GM23338 (cell line): ENCODE measurements at regions not wholly inside any gene's neighbourhood (a gene's known extent, or its start where the extent isn't known, plus 50 kb on each side); places are given as distances from the start of the nearest gene placed in this dataset.

Experiments used
- ATAC-seq: fragments of 200-7000 bp; cut with Tn5 transposase; 3 replicates; pipeline ENCODE4 v1.9.1; 2020
- DNase-seq: peaks from one replicate; pipeline ENCODE4 v3.0.0-alpha.2; 2015; ENCODE audit warnings: low spot score
- H2AFZ ChIP-seq: fragments of 200-600 bp; sonication (generic); 2 replicates; pipeline ENCODE4 v1.8.0; 2016; ENCODE audit warnings: antibody characterized with exemption, mild to moderate bottlenecking, moderate library complexity
- H3F3A ChIP-seq: fragments of 200-600 bp; sonication (generic); replicated peaks from 2 replicates; pipeline ENCODE4 v1.8.0; 2017; ENCODE audit warnings: antibody characterized with exemption, mixed run types, low read depth
- H3K27ac ChIP-seq: fragments of 200-600 bp; sonication (generic); 2 replicates; pipeline ENCODE4 v1.6.1; 2016; ENCODE audit warnings: low read depth
- H3K27me3 ChIP-seq: fragments of 200-600 bp; sonication (generic); 2 replicates; pipeline ENCODE4 v1.8.0; 2016; ENCODE audit warnings: mild to moderate bottlenecking, mixed run types, moderate library complexity; ENCODE audit not compliant: insufficient read depth
- H3K36me3 ChIP-seq: fragments of 200-600 bp; sonication (generic); 2 replicates; pipeline ENCODE4 v1.8.0; 2016; ENCODE audit warnings: mild to moderate bottlenecking; ENCODE audit not compliant: insufficient read depth
- H3K4me1 ChIP-seq: fragments of 200-600 bp; sonication (generic); 2 replicates; pipeline ENCODE4 v1.8.0; 2016; ENCODE audit warnings: mild to moderate bottlenecking, moderate library complexity; ENCODE audit not compliant: insufficient read depth
- H3K4me2 ChIP-seq: fragments of 200-600 bp; sonication (generic); 2 replicates; pipeline ENCODE4 v1.7.1; 2017; ENCODE audit warnings: mixed run types
- H3K4me3 ChIP-seq: fragments of 200-600 bp; sonication (generic); 2 replicates; pipeline ENCODE4 v1.6.1; 2016; ENCODE audit warnings: mixed run types
- H3K79me2 ChIP-seq: fragments of 200-600 bp; sonication (generic); replicated peaks from 2 replicates; pipeline ENCODE4 v1.8.0; 2017; ENCODE audit warnings: mild to moderate bottlenecking; ENCODE audit not compliant: insufficient read depth
- H3K9me2 ChIP-seq: fragments of 200-600 bp; sonication (generic); 2 replicates; pipeline ENCODE4 v1.8.0; 2017; ENCODE audit not compliant: insufficient read depth
- H4K20me1 ChIP-seq: fragments of 200-600 bp; sonication (generic); replicated peaks from 2 replicates; pipeline ENCODE4 v1.8.0; 2017; ENCODE audit warnings: mild to moderate bottlenecking; ENCODE audit not compliant: insufficient read depth
- H3K27ac Mint-ChIP-seq: 2 replicates; pipeline ENCODE4 v1.8.0; 2020; ENCODE audit warnings: inconsistent platforms, mild to moderate bottlenecking, moderate library complexity, mixed read lengths
- H3K27me3 Mint-ChIP-seq: 3 replicates; pipeline ENCODE4 v1.8.0; 2022; ENCODE audit warnings: low read depth, mild to moderate bottlenecking, moderate library complexity, mixed read lengths, inconsistent platforms; ENCODE audit not compliant: insufficient read depth, poor library complexity
- H3K36me3 Mint-ChIP-seq: 3 replicates; pipeline ENCODE4 v1.8.0; 2021; ENCODE audit warnings: low read depth, mild to moderate bottlenecking, inconsistent platforms, moderate library complexity, mixed read lengths
- H3K4me1 Mint-ChIP-seq: 3 replicates; pipeline ENCODE4 v1.8.0; 2020; ENCODE audit warnings: mild to moderate bottlenecking, inconsistent platforms, mixed read lengths
- H3K4me3 Mint-ChIP-seq: 3 replicates; pipeline ENCODE4 v1.8.0; 2021; ENCODE audit warnings: moderate library complexity, mild to moderate bottlenecking, inconsistent platforms, mixed read lengths
- H3K9me3 Mint-ChIP-seq: 3 replicates; pipeline ENCODE4 v1.8.0; 2020; ENCODE audit warnings: moderate library complexity, mild to moderate bottlenecking, inconsistent platforms, mixed read lengths
- CREB1 ChIP-seq: fragments of 250-450 bp; sonication (Bioruptor Pico); IDR thresholded peaks from 2 replicates; pipeline ENCODE4 v1.5.0; 2020; ENCODE audit warnings: low read depth, mild to moderate bottlenecking, moderate library complexity
- CTCF ChIP-seq, 2 experiments: fragments of 200-600 bp in 1 of 2; sonication (generic) in 1 of 2; conservative IDR thresholded peaks; 2 replicates each; pipeline versions ENCODE4 v1.5.1 to v1.6.1; 2016 to 2017; ENCODE audit warnings: antibody characterized with exemption in 2 of 2, low read depth in 2 of 2, mild to moderate bottlenecking in 2 of 2, moderate library complexity in 1 of 2
- EZH2 ChIP-seq: fragments of 200-600 bp; sonication (generic); IDR thresholded peaks from one replicate; pipeline ENCODE4 v1.8.0; 2017; ENCODE audit warnings: antibody characterized with exemption, mild to moderate bottlenecking, low read depth; ENCODE audit not compliant: unreplicated experiment
- EZH2phosphoT487 ChIP-seq: fragments of 200-600 bp; sonication (generic); IDR thresholded peaks from one replicate; pipeline ENCODE4 v1.8.1; 2018; ENCODE audit warnings: antibody characterized with exemption; ENCODE audit not compliant: unreplicated experiment
- JUNB ChIP-seq: IDR thresholded peaks from one replicate; pipeline ENCODE4 v1.6.1; 2016; ENCODE audit warnings: antibody characterized with exemption; ENCODE audit not compliant: unreplicated experiment
- NANOG ChIP-seq: IDR thresholded peaks from 2 replicates; pipeline ENCODE4 v1.6.1; 2016; ENCODE audit warnings: antibody characterized with exemption, borderline replicate concordance
- POLR2AphosphoS5 ChIP-seq: IDR thresholded peaks from 2 replicates; pipeline ENCODE4 v1.6.1; 2016; ENCODE audit warnings: antibody characterized with exemption, low read depth
- REST ChIP-seq: IDR thresholded peaks from one replicate; pipeline ENCODE4 v1.6.1; 2018; ENCODE audit warnings: antibody characterized with exemption; ENCODE audit not compliant: unreplicated experiment
- STAT1 ChIP-seq: IDR thresholded peaks from one replicate; pipeline ENCODE4 v1.6.1; 2016; ENCODE audit warnings: antibody characterized with exemption; ENCODE audit not compliant: unreplicated experiment
- ZNF114 ChIP-seq: fragments of 250-450 bp; sonication (Bioruptor Pico); IDR thresholded peaks from 2 replicates; pipeline ENCODE4 v1.5.0; 2020; ENCODE audit warnings: mild to moderate bottlenecking, moderate library complexity
- ZNF331 ChIP-seq: fragments of 250-450 bp; sonication (Bioruptor Pico); IDR thresholded peaks from 2 replicates; pipeline ENCODE4 v1.5.0; 2020; ENCODE audit warnings: low read depth, mild to moderate bottlenecking, moderate library complexity
- ZNF462 ChIP-seq: fragments of 250-450 bp; sonication (Bioruptor Pico); IDR thresholded peaks from 2 replicates; pipeline ENCODE4 v1.5.0; 2020; ENCODE audit warnings: mild to moderate bottlenecking, moderate library complexity
- TF ChIP-seq, protein P1 (sequence below): IDR thresholded peaks from 2 replicates; pipeline ENCODE4 v1.6.1; 2016; ENCODE audit warnings: antibody characterized with exemption

- TF ChIP-seq ZNF331 (CRISPR knock-in tag) (no peak), CREB1 (CRISPR knock-in tag) (no peak), ZNF462 (CRISPR knock-in tag) (no peak), EZH2 (no peak), NANOG (no peak), EZH2phosphoT487 (no peak), REST (no peak), ZNF114 (CRISPR knock-in tag) (no peak), STAT1 (no peak), CTCF (conservative IDR thresholded peaks at IDR 0.05; ENCODE audit: low read depth in 2 of 2) (no peak), JUNB (no peak), POLR2AphosphoS5 (no peak)
- TF ChIP-seq, protein P1, sequence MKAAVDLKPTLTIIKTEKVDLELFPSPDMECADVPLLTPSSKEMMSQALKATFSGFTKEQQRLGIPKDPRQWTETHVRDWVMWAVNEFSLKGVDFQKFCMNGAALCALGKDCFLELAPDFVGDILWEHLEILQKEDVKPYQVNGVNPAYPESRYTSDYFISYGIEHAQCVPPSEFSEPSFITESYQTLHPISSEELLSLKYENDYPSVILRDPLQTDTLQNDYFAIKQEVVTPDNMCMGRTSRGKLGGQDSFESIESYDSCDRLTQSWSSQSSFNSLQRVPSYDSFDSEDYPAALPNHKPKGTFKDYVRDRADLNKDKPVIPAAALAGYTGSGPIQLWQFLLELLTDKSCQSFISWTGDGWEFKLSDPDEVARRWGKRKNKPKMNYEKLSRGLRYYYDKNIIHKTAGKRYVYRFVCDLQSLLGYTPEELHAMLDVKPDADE = no peak
- ATAC-seq = no peak
- no peaks in the 10 kb centered on the region for H3F3A ChIP-seq
- H3K36me3 ChIP-seq = peaks cover 11% of the 10 kb centered on the region; the same call in 1 of the 2 replicates
- Mint-ChIP-seq H3K4me3 (no peak overlapping the region), H3K27me3 (peaks cover 3% of the 10 kb centered on the region), H3K27ac (no peak overlapping the region), H3K9me3 (peaks cover 86% of the 10 kb centered on the region), H3K4me1 (no peaks in the 10 kb centered on the region), H3K36me3 (peaks cover 29% of the 10 kb centered on the region; the same call in 2 of the 3 replicates)
- no peak for DNase-seq
- no peak overlapping the region for H3K27ac ChIP-seq
- no peaks in the 10 kb centered on the region for H3K27me3 ChIP-seq
- no peak overlapping the region for H3K4me3 ChIP-seq
- no peaks in the 10 kb centered on the region for H3K4me1 ChIP-seq
- no peak overlapping the region for H3K4me2 ChIP-seq
- no peaks in the 10 kb centered on the region for H4K20me1 ChIP-seq
- no peaks in the 10 kb centered on the region for H3K79me2 ChIP-seq
- H3K9me2 ChIP-seq = no peaks in the 10 kb centered on the region
- H2AFZ ChIP-seq = no peak overlapping the region
These were observed 327.9 kb upstream of the C1orf174 start for GRCh38 chr1:4227986-4228385.
